HFFc6 (cell line): ENCODE measurements at regions not wholly inside any gene's neighbourhood (a gene's known extent, or its start where the extent isn't known, plus 50 kb on each side); places are given as distances from the start of the nearest gene placed in this dataset.

ENCODE experiments used
- DNase-seq: peaks from one replicate; pipeline ENCODE4 v3.0.0-alpha.2; 2018
- H3K27ac Mint-ChIP-seq: 2 replicates; pipeline ENCODE4 v1.8.0; 2020; ENCODE audit warnings: mild to moderate bottlenecking, mixed read lengths
- H3K27me3 Mint-ChIP-seq: 2 replicates; pipeline ENCODE4 v1.8.0; 2021; ENCODE audit warnings: mild to moderate bottlenecking, moderate library complexity, mixed read lengths; ENCODE audit not compliant: insufficient read depth
- H3K36me3 Mint-ChIP-seq: 2 replicates; pipeline ENCODE4 v1.8.0; 2021; ENCODE audit warnings: low read depth, mixed read lengths
- H3K4me1 Mint-ChIP-seq: 2 replicates; pipeline ENCODE4 v1.8.0; 2020; ENCODE audit warnings: low read depth, mixed read lengths
- H3K4me3 Mint-ChIP-seq: 2 replicates; pipeline ENCODE4 v1.8.0; 2020; ENCODE audit warnings: mild to moderate bottlenecking, moderate library complexity, mixed read lengths
- H3K9me3 Mint-ChIP-seq: 2 replicates; pipeline ENCODE4 v1.8.0; 2020; ENCODE audit warnings: mild to moderate bottlenecking, mixed read lengths
- CTCF ChIP-seq: fragments of 200-600 bp; sonication (generic); IDR thresholded peaks from 2 replicates; pipeline ENCODE4 v1.5.0; 2021; ENCODE audit warnings: antibody characterized with exemption, mild to moderate bottlenecking

GRCh38 chr7:35967366-35968139, 166.7 kb downstream of the SEPTIN7 start:
- TF ChIP-seq CTCF, result no peak
- H3K36me3 Mint-ChIP-seq, result no peaks in the 10 kb centered on the region
- no peak overlapping the region for H3K27ac Mint-ChIP-seq
- no peaks in the 10 kb centered on the region for H3K9me3 Mint-ChIP-seq
- no peak for DNase-seq
- H3K27me3 Mint-ChIP-seq, result no peaks in the 10 kb centered on the region; the same call in none of the 2 replicates
- H3K4me3 Mint-ChIP-seq, result no peak overlapping the region
- no peaks in the 10 kb centered on the region for H3K4me1 Mint-ChIP-seq

- DNase-seq, result no peak
- H3K27me3 Mint-ChIP-seq, result peaks cover 2% of the 10 kb centered on the region
- TF ChIP-seq CTCF, result no peak
- no peaks in the 10 kb centered on the region for H3K4me1 Mint-ChIP-seq
- no peaks in the 10 kb centered on the region for H3K9me3 Mint-ChIP-seq
- H3K36me3 Mint-ChIP-seq, result no peaks in the 10 kb centered on the region
- H3K27ac Mint-ChIP-seq, result no peak overlapping the region
- H3K4me3 Mint-ChIP-seq, result no peak overlapping the region
Measured at GRCh38 chr7:35968140-35968940, 167.5 kb downstream of the SEPTIN7 start.

- Mint-ChIP-seq H3K27ac (no peak overlapping the region), H3K27me3 (peaks cover 2% of the 10 kb centered on the region), H3K9me3 (no peaks in the 10 kb centered on the region), H3K36me3 (no peaks in the 10 kb centered on the region), H3K4me1 (no peaks in the 10 kb centered on the region), H3K4me3 (no peak overlapping the region)
- TF ChIP-seq CTCF, result no peak
- DNase-seq, result no peak
Measured at GRCh38 chr7:35969066-35969465, 168.2 kb downstream of the SEPTIN7 start.

GRCh38 chr7:35970458-35970857, 169.6 kb downstream of the SEPTIN7 start:
- Mint-ChIP-seq H3K4me3 (no peak overlapping the region), H3K4me1 (no peaks in the 10 kb centered on the region), H3K36me3 (no peaks in the 10 kb centered on the region), H3K27ac (no peak overlapping the region), H3K27me3 (peaks cover 2% of the 10 kb centered on the region), H3K9me3 (no peaks in the 10 kb centered on the region)
- no peak for DNase-seq
- no peak for TF ChIP-seq CTCF

- H3K27me3 Mint-ChIP-seq, result peaks cover 5% of the 10 kb centered on the region
- no peaks in the 10 kb centered on the region for H3K36me3 Mint-ChIP-seq
- H3K27ac Mint-ChIP-seq, result no peak overlapping the region
- H3K9me3 Mint-ChIP-seq, result no peaks in the 10 kb centered on the region
- H3K4me1 Mint-ChIP-seq, result no peaks in the 10 kb centered on the region
- no peak overlapping the region for H3K4me3 Mint-ChIP-seq
- no peak for DNase-seq
- TF ChIP-seq CTCF, result no peak
Measured at GRCh38 chr7:35971133-35971891, 170.5 kb downstream of the SEPTIN7 start.
